Pancreas (tissue), 10 donors: ENCODE measurements at regions not wholly inside any gene's neighbourhood (a gene's known extent, or its start where the extent isn't known, plus 50 kb on each side); places are given as distances from the start of the nearest gene placed in this dataset.

Experiments
- ATAC-seq, 4 donors: fragments of 200-7000 bp; cut with Tn5 transposase; one replicate each; pipeline versions ENCODE4 v1.8.0 to v1.9.1; 2020; ENCODE audit warnings: mild to moderate bottlenecking in 4 of 4, moderate library complexity in 4 of 4
- DNase-seq, 6 donors: peaks; one replicate each; pipeline ENCODE4 v3.0.0-alpha.2; 2020
- FAIRE-seq: peaks from 2 replicates; lab custom pipeline; 2012; peaks lifted over from hg19 to GRCh38; lab: Jason Lieb, UNC
- H3K27ac ChIP-seq, 4 donors: fragments of 200-600 bp; sonication (generic); 1 replicate in 3 of 4; 2 replicates in 1 of 4; pipeline versions ENCODE4 v1.5.0 to v1.8.0; 2020
- H3K27me3 ChIP-seq, 4 donors: fragments of 200-600 bp; one replicate each; pipeline ENCODE4 v1.8.0; 2021
- H3K36me3 ChIP-seq, 3 donors: fragments of 200-600 bp; sonication (generic) in 1 of 3; one replicate each; pipeline versions ENCODE4 v1.5.0 to v1.8.0; 2020 to 2021
- H3K4me1 ChIP-seq, 3 donors: fragments of 200-600 bp; one replicate each; pipeline ENCODE4 v1.8.0; 2021
- H3K4me3 ChIP-seq, 4 donors: fragments of 200-600 bp; sonication (generic) in 2 of 4; one replicate each; pipeline versions ENCODE4 v1.5.0 to v1.8.0; 2020 to 2021
- H3K9me3 ChIP-seq, 4 donors: fragments of 200-600 bp; one replicate each; pipeline ENCODE4 v1.8.0; 2021
- CTCF ChIP-seq, 4 donors: fragments of 200-600 bp; sonication (generic) in 3 of 4; IDR thresholded peaks; one replicate each; pipeline versions ENCODE4 v1.5.0 to v1.8.0; 2021; ENCODE audit warnings: antibody characterized with exemption in 4 of 4
- WGBS, 2 donors: extraction: QIAGEN DNeasy Blood & Tissue Kit; methylation state at CpG; one replicate each; pipeline ENCODE4 v1.1.7; 2013; 5-methylcytosine and 5-hydroxymethylcytosine counted together
- intact Hi-C, 3 donors: fragments of 100-400 bp; cut with DNase I; formaldehyde crosslinking; loops; one replicate each; pipeline versions ENCODE4 v1.11.1 to v1.14.2; 2022
- donor health status: healthy with polysubstance abuse.
- donor health status: DM: no; HTN: no; CAD: no; lungs with moderate emphysema.
- donor health status: DM: no; HTN: no; CAD: no.
- donor health status: control.
- donor health status: control.
- donor health status: Bipolar disorder and iron deficiency.
- donor health status: DM: yes; HTN: yes; CAD: no.
- donor health status: DM: no; HTN: no; CAD: no.
- donor health status: DM: no; HTN: no; CAD: no.
- donor health status: DM: yes; HTN: yes; CAD: no.

DNA sequence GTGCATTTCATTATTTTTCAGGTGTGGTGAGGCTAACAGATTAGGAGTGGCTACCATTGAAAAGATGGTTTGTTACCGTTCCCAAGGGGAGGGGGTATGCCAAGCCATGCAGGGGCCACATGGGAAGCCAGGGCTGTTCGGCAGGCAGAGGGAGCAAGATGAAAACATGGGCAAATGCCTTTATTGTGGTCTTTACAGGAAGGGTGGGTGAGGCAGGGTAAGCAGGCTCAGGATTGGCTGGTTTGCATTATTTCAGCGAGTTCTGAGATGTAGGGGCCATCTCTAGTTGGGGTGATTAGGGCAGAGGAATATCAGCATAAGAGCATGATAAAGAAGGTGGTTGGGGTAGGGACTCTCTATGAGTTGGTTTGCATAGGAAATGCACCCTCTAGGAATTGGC is 117.6 kb downstream of the CCT6B start:
- WGBS, 2 donors: 65 to 71% methylated on average over 3 of the region's 3 CpGs
- DNase-seq (no peak), FAIRE-seq (no peak), ATAC-seq (no peak)
- intact Hi-C loops: no loop called here
- Histone ChIP-seq H3K4me3 (no peak overlapping the region), H3K27ac (no peak overlapping the region), H3K27me3 (no peaks in the 10 kb centered on the region), H3K36me3 (no peaks in the 10 kb centered on the region), H3K9me3 (no peaks in the 10 kb centered on the region), H3K4me1 (no peaks in the 10 kb centered on the region)
- TF ChIP-seq CTCF (IDR thresholded peaks at IDR 0.05): no peak

GRCh38 chr17:34842235-34842634 is 119.0 kb downstream of the CCT6B start:
- Histone ChIP-seq H3K27ac (no peak overlapping the region), H3K27me3 (no peaks in the 10 kb centered on the region), H3K9me3 (no peaks in the 10 kb centered on the region), H3K4me3 (no peak overlapping the region), H3K36me3 (no peaks in the 10 kb centered on the region), H3K4me1 (no peaks in the 10 kb centered on the region)
- FAIRE-seq (no peak), DNase-seq (no peak), ATAC-seq (no peak)
- 87 to 90% methylated on average over 5 of the region's 5 CpGs for WGBS, 2 donors
- intact Hi-C loops: no loop called here
- no peak for TF ChIP-seq CTCF (IDR thresholded peaks at IDR 0.05)

DNA sequence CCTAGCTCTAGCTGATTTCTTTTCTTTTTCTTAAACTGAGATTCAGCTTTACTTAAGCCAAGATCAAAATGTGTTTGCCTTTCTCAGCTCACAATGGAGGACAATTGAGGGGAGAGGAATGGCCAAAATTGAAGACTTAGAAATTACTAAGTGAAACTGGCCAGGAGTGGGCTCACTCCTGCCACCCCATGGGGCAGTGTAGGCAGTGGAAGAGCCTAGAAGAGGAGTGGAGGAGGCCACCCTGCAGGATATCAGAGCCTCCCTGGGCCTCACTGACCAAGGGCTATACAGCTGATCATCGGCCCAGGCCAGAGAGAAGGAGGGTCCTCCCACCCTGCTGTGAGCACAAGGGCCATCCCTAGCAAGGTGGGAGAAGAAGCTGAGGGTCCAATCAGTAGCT is 119.8 kb downstream of the CCT6B start:
- Histone ChIP-seq H3K4me1 (no peaks in the 10 kb centered on the region), H3K27me3 (no peaks in the 10 kb centered on the region), H3K9me3 (no peaks in the 10 kb centered on the region), H3K27ac (no peak overlapping the region), H3K36me3 (no peaks in the 10 kb centered on the region), H3K4me3 (no peak overlapping the region)
- intact Hi-C loops: no loop called here
- DNase-seq: no peak
- no peak for TF ChIP-seq CTCF (IDR thresholded peaks at IDR 0.05)
- no peak for FAIRE-seq
- 38 to 61% methylated on average over 1 of the region's 1 CpG for WGBS, 2 donors
- ATAC-seq: no peak

DNA sequence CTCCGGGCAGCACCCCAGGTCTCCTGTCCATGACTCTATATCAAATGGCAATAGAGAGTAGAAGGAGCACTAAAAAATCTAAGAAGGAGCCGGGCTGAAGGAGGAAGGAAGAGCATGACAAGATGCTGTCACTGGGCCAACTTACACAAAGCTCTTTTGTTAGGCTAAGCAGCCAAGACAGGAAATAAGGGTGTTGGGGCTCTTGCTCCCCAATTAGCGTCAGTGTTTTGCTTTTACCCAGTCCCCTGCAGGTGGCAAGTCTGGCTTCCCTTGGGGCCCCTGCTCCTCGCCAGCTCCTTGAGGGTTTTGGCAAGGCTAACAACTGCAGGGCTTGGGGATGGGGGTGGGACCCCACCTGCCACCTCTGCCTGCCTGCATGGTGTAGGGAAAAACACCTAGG is 120.5 kb downstream of the CCT6B start:
- no peaks in the 10 kb centered on the region for H3K4me1 ChIP-seq
- WGBS, 2 donors: 47 to 54% methylated on average over 4 of the region's 4 CpGs
- no peak for TF ChIP-seq CTCF (IDR thresholded peaks at IDR 0.05)
- DNase-seq (no peak), FAIRE-seq (no peak), ATAC-seq (no peak)
- H3K4me3 ChIP-seq: no peak overlapping the region
- no peaks in the 10 kb centered on the region for H3K9me3 ChIP-seq
- no peaks in the 10 kb centered on the region for H3K36me3 ChIP-seq
- intact Hi-C loops: no loop called here
- H3K27ac ChIP-seq: no peak overlapping the region
- H3K27me3 ChIP-seq: no peaks in the 10 kb centered on the region

- FAIRE-seq: no peak
- 68 to 69% methylated on average over 14 of the region's 14 CpGs for WGBS, 2 donors
Observed at GRCh38 chr17:34837876-34838478, 123.3 kb downstream of the CCT6B start.

More at GRCh38 chr17:34837876-34838478, 123.3 kb downstream of the CCT6B start:
- Histone ChIP-seq H3K4me1 (no peaks in the 10 kb centered on the region), H3K4me3 (no peak overlapping the region), H3K9me3 (no peaks in the 10 kb centered on the region), H3K36me3 (no peaks in the 10 kb centered on the region), H3K27ac (no peak overlapping the region), H3K27me3 (no peaks in the 10 kb centered on the region)
- intact Hi-C loops: no loop called here
- TF ChIP-seq CTCF (IDR thresholded peaks at IDR 0.05): no peak
- DNase-seq (no peak), ATAC-seq (no peak)
